ENCODE measurements at regions not wholly inside any gene's neighbourhood (a gene's known extent, or its start where the extent isn't known, plus 50 kb on each side); places are given as distances from the start of the nearest gene placed in this dataset.
A peak's percentile ranks its signal among the peaks of the same experiment; 100 is the strongest.

DNA sequence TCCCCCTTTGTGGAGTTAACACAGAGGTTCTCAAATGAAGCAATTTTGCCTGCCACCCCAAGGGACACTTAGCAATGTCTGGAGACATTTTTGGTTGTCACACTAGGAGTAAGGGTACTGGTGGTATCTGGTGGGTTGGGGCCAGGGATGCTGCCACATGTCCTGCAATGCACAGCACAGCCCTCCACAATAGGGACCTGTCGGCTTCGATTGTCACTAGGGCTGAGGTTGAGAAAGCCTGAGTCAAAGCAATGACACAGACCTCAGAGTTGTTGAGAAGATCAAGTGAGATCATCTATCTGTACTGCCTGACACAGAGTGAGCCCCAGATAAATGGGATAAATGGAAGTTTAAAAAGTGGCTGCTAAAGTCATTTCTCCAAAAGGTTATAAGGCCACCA, 249.2 kb upstream of the KLF4 start:
- Histone ChIP-seq H3K4me3 (ENCODE audit: low read depth, low read length) (no peak overlapping the region), H3K27me3 (ENCODE audit: control insufficient read depth, insufficient read depth, low read length) (no peaks in the 10 kb centered on the region), H3K4me1 (ENCODE audit: control insufficient read depth, insufficient read depth, low read length) (peaks cover 29% of the 10 kb centered on the region), H3K27ac (ENCODE audit: low read depth, low read length) (no peak overlapping the region), H3K36me3 (ENCODE audit: control insufficient read depth, insufficient read depth, low read length) (no peaks in the 10 kb centered on the region), H3K9me3 (ENCODE audit: control insufficient read depth, insufficient read depth, low read length) (no peaks in the 10 kb centered on the region)
- WGBS (ENCODE audit: insufficient coverage), result 96% methylated on average over 2 of the region's 2 CpGs
- DNase-seq (ENCODE audit: low read depth in 4 of 6, low spot score in 6 of 6), result no peak

DNA sequence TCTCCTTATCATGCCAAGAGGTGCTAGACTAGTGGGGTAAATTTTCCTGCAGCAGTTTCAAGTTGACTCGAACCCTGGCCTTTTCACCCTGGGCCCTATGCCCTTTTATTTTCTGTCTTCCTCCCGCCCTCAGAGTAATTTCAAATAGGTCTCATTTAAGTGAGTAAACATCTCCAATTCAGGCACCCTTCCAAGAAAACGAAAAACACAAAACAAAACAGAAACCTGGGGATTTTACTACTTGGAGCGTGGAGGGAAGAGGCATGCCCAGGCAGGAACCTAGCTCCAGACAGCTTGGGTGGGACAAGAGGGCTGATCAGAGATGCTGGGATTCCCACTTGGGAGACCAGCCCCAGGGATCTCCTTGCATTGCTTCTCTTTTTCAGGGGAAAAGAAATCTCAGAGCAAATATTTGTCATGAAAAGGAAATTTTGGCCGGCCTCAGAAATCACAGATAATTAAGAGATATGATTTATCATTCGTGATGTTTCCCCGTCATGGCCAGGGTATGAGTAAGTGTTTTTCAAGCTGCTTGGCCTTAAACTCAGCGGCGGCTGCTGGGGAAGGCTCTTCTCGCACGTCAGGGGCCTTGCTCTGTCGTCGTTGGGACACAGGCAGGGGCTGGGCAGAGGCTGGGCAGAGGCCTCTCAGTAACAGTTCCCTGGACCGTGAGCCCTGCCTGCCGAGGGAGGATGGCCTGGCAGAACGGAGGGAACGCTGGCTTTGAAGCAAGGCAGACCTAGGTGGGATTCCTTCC, 248.6 kb upstream of the KLF4 start:
- H3K27me3 ChIP-seq (ENCODE audit: control insufficient read depth, insufficient read depth, low read length), result no peaks in the 10 kb centered on the region
- H3K4me3 ChIP-seq (ENCODE audit: low read depth, low read length), result no peak overlapping the region
- DNase-seq (ENCODE audit: low read depth in 4 of 6, low spot score in 6 of 6), result peak in 1 of 6 donors; percentile 34
- H3K36me3 ChIP-seq (ENCODE audit: control insufficient read depth, insufficient read depth, low read length), result no peaks in the 10 kb centered on the region
- H3K27ac ChIP-seq (ENCODE audit: low read depth, low read length), result no peak overlapping the region
- no peaks in the 10 kb centered on the region for H3K9me3 ChIP-seq (ENCODE audit: control insufficient read depth, insufficient read depth, low read length)
- WGBS (ENCODE audit: insufficient coverage), result 74% methylated on average over 14 of the region's 17 CpGs
- H3K4me1 ChIP-seq (ENCODE audit: control insufficient read depth, insufficient read depth, low read length), result peaks cover 34% of the 10 kb centered on the region

GRCh38 chr9:107737610-107737986, 248.0 kb upstream of the KLF4 start:
- DNase-seq (ENCODE audit: low read depth in 4 of 6, low spot score in 6 of 6), result no peak
- 80% methylated on average over 4 of the region's 5 CpGs for WGBS (ENCODE audit: insufficient coverage)
- Histone ChIP-seq H3K9me3 (ENCODE audit: control insufficient read depth, insufficient read depth, low read length) (no peaks in the 10 kb centered on the region), H3K4me1 (ENCODE audit: control insufficient read depth, insufficient read depth, low read length) (peaks cover 32% of the 10 kb centered on the region), H3K36me3 (ENCODE audit: control insufficient read depth, insufficient read depth, low read length) (no peaks in the 10 kb centered on the region), H3K27me3 (ENCODE audit: control insufficient read depth, insufficient read depth, low read length) (no peaks in the 10 kb centered on the region), H3K27ac (ENCODE audit: low read depth, low read length) (no peak overlapping the region), H3K4me3 (ENCODE audit: low read depth, low read length) (no peak overlapping the region)

DNA sequence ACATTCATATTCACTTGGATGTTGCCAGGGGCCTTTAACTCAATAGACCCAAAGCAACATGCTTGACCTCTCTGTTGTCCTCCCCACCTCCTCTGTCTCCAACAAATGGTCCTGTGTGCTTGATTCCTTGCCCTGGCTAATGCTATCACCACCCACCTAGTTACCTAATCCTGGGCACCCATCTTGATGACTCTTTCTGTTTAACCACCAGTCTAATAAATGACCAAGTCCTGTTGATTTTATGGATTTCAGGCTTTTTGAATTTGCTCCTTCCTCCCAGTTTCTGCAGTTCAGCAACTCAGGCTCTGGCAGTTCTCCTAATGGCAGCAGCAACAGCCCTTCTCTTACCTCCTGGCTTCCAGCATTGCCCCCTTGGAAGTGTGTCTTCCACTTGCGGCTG, 246.3 kb upstream of the KLF4 start:
- H3K27ac ChIP-seq (ENCODE audit: low read depth, low read length), result no peak overlapping the region
- WGBS (ENCODE audit: insufficient coverage), result 100% methylated on average over 1 of the region's 1 CpG
- no peaks in the 10 kb centered on the region for H3K9me3 ChIP-seq (ENCODE audit: control insufficient read depth, insufficient read depth, low read length)
- H3K27me3 ChIP-seq (ENCODE audit: control insufficient read depth, insufficient read depth, low read length), result no peaks in the 10 kb centered on the region
- peaks cover 25% of the 10 kb centered on the region for H3K4me1 ChIP-seq (ENCODE audit: control insufficient read depth, insufficient read depth, low read length)
- H3K4me3 ChIP-seq (ENCODE audit: low read depth, low read length), result no peak overlapping the region
- H3K36me3 ChIP-seq (ENCODE audit: control insufficient read depth, insufficient read depth, low read length), result no peaks in the 10 kb centered on the region
- DNase-seq (ENCODE audit: low read depth in 4 of 6, low spot score in 6 of 6), result no peak

DNA sequence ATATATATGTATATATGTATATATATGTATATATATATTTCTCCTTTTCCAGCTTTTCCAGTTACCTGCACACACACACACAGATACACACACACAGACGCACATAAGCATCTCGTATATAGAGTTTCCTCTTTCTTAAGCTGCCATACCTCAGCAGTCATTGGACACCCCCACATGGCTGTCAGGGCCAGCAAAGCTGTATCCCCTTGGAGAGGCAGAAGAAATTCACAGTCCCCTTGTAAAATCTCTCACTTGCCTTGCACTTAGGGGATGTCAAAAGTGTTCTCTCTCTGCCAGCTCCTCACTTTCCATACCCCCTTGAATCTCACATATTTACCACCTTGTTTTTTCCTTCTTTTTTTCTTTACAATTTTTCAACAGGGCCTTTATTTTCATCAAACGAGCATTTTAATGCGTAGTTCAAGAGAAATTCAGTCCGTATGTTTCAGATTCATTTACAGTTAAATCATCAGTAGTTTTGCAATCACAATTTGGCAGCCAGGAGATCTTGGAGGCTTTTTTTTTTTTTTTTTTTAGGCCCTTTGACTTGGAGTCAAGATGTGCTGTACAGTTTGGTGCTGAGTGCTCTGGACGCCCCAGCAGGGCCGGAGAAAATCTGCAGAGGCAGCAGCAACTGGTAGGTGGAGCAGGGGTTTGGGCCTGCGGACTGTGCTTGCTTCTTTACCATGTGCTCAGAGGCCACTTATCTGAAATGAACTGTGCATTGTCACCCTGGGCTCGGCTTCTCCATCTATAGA, 244.9 kb upstream of the KLF4 start:
- Histone ChIP-seq H3K9me3 (ENCODE audit: control insufficient read depth, insufficient read depth, low read length) (no peaks in the 10 kb centered on the region), H3K27ac (ENCODE audit: low read depth, low read length) (no peak overlapping the region), H3K4me1 (ENCODE audit: control insufficient read depth, insufficient read depth, low read length) (peaks cover 14% of the 10 kb centered on the region), H3K27me3 (ENCODE audit: control insufficient read depth, insufficient read depth, low read length) (no peaks in the 10 kb centered on the region), H3K4me3 (ENCODE audit: low read depth, low read length) (no peak overlapping the region), H3K36me3 (ENCODE audit: control insufficient read depth, insufficient read depth, low read length) (no peaks in the 10 kb centered on the region)
- 91% methylated on average over 9 of the region's 9 CpGs for WGBS (ENCODE audit: insufficient coverage)
- DNase-seq (ENCODE audit: low read depth in 4 of 6, low spot score in 6 of 6), result peak in 1 of 6 donors; percentile 33

GRCh38 chr9:107733523-107733894, 243.9 kb upstream of the KLF4 start:
- Histone ChIP-seq H3K27ac (ENCODE audit: low read depth, low read length) (peak overlapping the region; percentile 35), H3K36me3 (ENCODE audit: control insufficient read depth, insufficient read depth, low read length) (no peaks in the 10 kb centered on the region), H3K27me3 (ENCODE audit: control insufficient read depth, insufficient read depth, low read length) (no peaks in the 10 kb centered on the region), H3K9me3 (ENCODE audit: control insufficient read depth, insufficient read depth, low read length) (no peaks in the 10 kb centered on the region), H3K4me3 (ENCODE audit: low read depth, low read length) (no peak overlapping the region), H3K4me1 (ENCODE audit: control insufficient read depth, insufficient read depth, low read length) (peaks cover 9% of the 10 kb centered on the region)
- 66% methylated on average over 5 of the region's 5 CpGs for WGBS (ENCODE audit: insufficient coverage)
- DNase-seq (ENCODE audit: low read depth in 4 of 6, low spot score in 6 of 6), result peak in 1 of 6 donors; percentile 24

DNA sequence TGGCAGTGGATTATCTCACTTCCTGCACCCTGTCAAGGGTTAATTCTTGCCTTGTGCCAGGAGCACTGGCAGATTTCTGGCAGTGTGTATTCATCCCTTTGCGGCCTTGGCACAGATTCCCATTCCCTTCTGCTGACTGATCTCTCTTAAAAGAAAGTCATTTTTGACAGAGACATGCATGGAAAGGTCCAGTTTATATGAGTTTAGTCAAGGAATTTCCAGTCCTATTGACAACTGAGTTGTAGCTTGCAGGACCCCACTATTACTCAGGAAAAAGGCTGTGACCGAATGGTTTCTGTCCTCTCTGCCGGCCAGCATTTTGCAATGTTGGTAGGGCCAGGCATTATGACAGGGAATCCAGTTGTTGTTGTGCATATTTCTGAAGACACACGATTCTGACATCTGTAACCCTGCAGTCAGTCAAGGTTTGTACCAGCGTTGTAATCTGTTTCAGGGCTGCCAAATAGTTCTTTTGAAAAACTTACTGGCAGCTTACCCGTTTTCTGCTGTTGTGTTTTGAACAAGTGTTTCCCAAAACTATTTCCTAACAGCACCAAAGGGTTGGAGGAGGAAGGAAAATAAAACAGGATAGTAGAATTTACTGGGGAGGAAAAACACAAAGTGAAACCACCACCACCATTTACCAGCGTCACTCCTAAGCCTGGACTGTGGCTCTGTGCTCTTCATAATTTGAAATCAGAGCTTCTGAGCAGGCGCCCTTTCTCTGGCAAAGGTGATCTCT, 243.4 kb upstream of the KLF4 start:
- Histone ChIP-seq H3K36me3 (ENCODE audit: control insufficient read depth, insufficient read depth, low read length) (no peaks in the 10 kb centered on the region), H3K4me1 (ENCODE audit: control insufficient read depth, insufficient read depth, low read length) (peaks cover 4% of the 10 kb centered on the region), H3K27ac (ENCODE audit: low read depth, low read length) (peak overlapping the region; percentile 35), H3K9me3 (ENCODE audit: control insufficient read depth, insufficient read depth, low read length) (no peaks in the 10 kb centered on the region), H3K27me3 (ENCODE audit: control insufficient read depth, insufficient read depth, low read length) (no peaks in the 10 kb centered on the region), H3K4me3 (ENCODE audit: low read depth, low read length) (no peak overlapping the region)
- 49% methylated on average over 4 of the region's 8 CpGs for WGBS (ENCODE audit: insufficient coverage)
- peak in 3 of 6 donors; percentile 40 to 91 (median 75) for DNase-seq (ENCODE audit: low read depth in 4 of 6, low spot score in 6 of 6)

GRCh38 chr9:107731115-107731762, 241.7 kb upstream of the KLF4 start:
- Histone ChIP-seq H3K4me3 (ENCODE audit: low read depth, low read length) (no peak overlapping the region), H3K27me3 (ENCODE audit: control insufficient read depth, insufficient read depth, low read length) (no peaks in the 10 kb centered on the region), H3K4me1 (ENCODE audit: control insufficient read depth, insufficient read depth, low read length) (peaks cover 4% of the 10 kb centered on the region), H3K36me3 (ENCODE audit: control insufficient read depth, insufficient read depth, low read length) (no peaks in the 10 kb centered on the region), H3K9me3 (ENCODE audit: control insufficient read depth, insufficient read depth, low read length) (no peaks in the 10 kb centered on the region), H3K27ac (ENCODE audit: low read depth, low read length) (no peak overlapping the region)
- 72% methylated on average over 2 of the region's 6 CpGs for WGBS (ENCODE audit: insufficient coverage)
- no peak for DNase-seq (ENCODE audit: low read depth in 4 of 6, low spot score in 6 of 6)

DNA sequence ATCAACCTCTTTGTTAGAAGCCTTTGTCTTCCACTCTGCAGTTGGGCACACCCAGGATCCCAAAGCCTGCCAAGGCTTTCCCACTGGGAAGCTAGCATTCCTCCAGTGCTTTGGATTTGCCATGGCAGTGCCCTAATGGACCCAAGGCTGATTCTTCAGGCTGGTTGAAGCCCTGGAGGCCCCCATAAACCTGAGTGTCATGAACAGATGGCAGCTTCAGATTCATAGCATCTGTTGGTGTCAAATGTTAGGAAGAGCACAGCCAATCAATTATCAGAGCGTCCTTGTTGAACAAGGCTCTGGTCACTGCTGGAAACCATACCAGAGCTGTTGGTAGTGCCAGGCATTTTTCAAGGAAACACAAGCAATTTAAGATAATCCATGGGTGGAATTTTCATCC, 241.1 kb upstream of the KLF4 start:
- no peaks in the 10 kb centered on the region for H3K9me3 ChIP-seq (ENCODE audit: control insufficient read depth, insufficient read depth, low read length)
- H3K4me3 ChIP-seq (ENCODE audit: low read depth, low read length), result no peak overlapping the region
- WGBS (ENCODE audit: insufficient coverage), result no CpG with 5 or more reads among the region's 1 CpG
- no peaks in the 10 kb centered on the region for H3K36me3 ChIP-seq (ENCODE audit: control insufficient read depth, insufficient read depth, low read length)
- peaks cover 4% of the 10 kb centered on the region for H3K4me1 ChIP-seq (ENCODE audit: control insufficient read depth, insufficient read depth, low read length)
- H3K27ac ChIP-seq (ENCODE audit: low read depth, low read length), result no peak overlapping the region
- DNase-seq (ENCODE audit: low read depth in 4 of 6, low spot score in 6 of 6), result no peak
- H3K27me3 ChIP-seq (ENCODE audit: control insufficient read depth, insufficient read depth, low read length), result no peaks in the 10 kb centered on the region
